Spleen (tissue), 11 donors: ENCODE measurements at regions not wholly inside any gene's neighbourhood (a gene's known extent, or its start where the extent isn't known, plus 50 kb on each side); places are given as distances from the start of the nearest gene placed in this dataset.

Experiments used
- DNase-seq: peaks from one replicate; pipeline ENCODE4 v3.0.0-alpha.2; 2020
- H3K27ac ChIP-seq, 8 donors: fragments of 200-600 bp; sonication (generic) in 7 of 8; 1 replicate in 4 of 8; 2 replicates in 4 of 8; pipeline versions ENCODE4 v1.5.0 to v1.8.0; 2016 to 2021; ENCODE audit warnings: inconsistent platforms in 4 of 8, mild to moderate bottlenecking in 4 of 8, moderate library complexity in 1 of 8
- H3K27me3 ChIP-seq, 7 donors: fragments of 200-600 bp; sonication (generic) in 6 of 7; replicated peaks in 1 of 7; 1 replicate in 4 of 7; 2 replicates in 3 of 7; pipeline versions ENCODE4 v1.5.0 to v1.8.0; 2016 to 2021; ENCODE audit warnings: inconsistent platforms in 3 of 7, mild to moderate bottlenecking in 1 of 7
- H3K36me3 ChIP-seq, 6 donors: fragments of 200-600 bp; sonication (generic) in 5 of 6; 1 replicate in 4 of 6; 2 replicates in 2 of 6; pipeline versions ENCODE4 v1.5.0 to v1.8.0; 2016 to 2021; ENCODE audit warnings: inconsistent platforms in 2 of 6
- H3K4me1 ChIP-seq, 6 donors: fragments of 200-600 bp; sonication (generic) in 5 of 6; 1 replicate in 3 of 6; 2 replicates in 3 of 6; pipeline versions ENCODE4 v1.5.0 to v1.8.0; 2016 to 2021; ENCODE audit warnings: inconsistent platforms in 3 of 6
- H3K4me3 ChIP-seq, 8 donors: fragments of 200-600 bp; sonication (generic) in 7 of 8; 1 replicate in 4 of 8; 2 replicates in 4 of 8; pipeline versions ENCODE4 v1.5.0 to v1.8.0; 2016 to 2021; ENCODE audit warnings: inconsistent platforms in 4 of 8, mild to moderate bottlenecking in 4 of 8, moderate library complexity in 2 of 8
- H3K9me3 ChIP-seq, 8 donors: fragments of 200-600 bp; sonication (generic) in 7 of 8; 1 replicate in 4 of 8; 2 replicates in 4 of 8; pipeline versions ENCODE4 v1.5.0 to v1.8.0; 2016 to 2021; ENCODE audit warnings: inconsistent platforms in 4 of 8
- CTCF ChIP-seq, 11 experiments: fragments of 200-600 bp in 7 of 11; fragments of 450-650 bp in 4 of 11; sonication (generic) in 4 of 11; IDR thresholded peaks in 8 of 11; conservative IDR thresholded peaks in 3 of 11; 1 replicate in 7 of 11; 2 replicates in 4 of 11; pipeline versions ENCODE4 v1.4.0 to v1.8.0; 2016 to 2021; ENCODE audit warnings: antibody characterized with exemption in 11 of 11, inconsistent platforms in 4 of 11, mild to moderate bottlenecking in 1 of 11
- POLR2A ChIP-seq, 3 donors: fragments of 450-650 bp; IDR thresholded peaks; one replicate each; pipeline ENCODE4 v1.5.1; 2017; ENCODE audit warnings: antibody characterized with exemption in 3 of 3, mild to moderate bottlenecking in 1 of 3
- POLR2AphosphoS5 ChIP-seq, 3 donors: sonication (generic); formaldehyde crosslinking; IDR thresholded peaks; one replicate each; pipeline ENCODE4 v1.5.1; 2017; ENCODE audit warnings: antibody characterized with exemption in 3 of 3
- WGBS, 5 donors: extraction: QIAGEN DNeasy Blood & Tissue Kit in 3 of 5; methylation state at CpG; one replicate each; pipeline versions ENCODE4 v1.1.5 to v1.1.7; 2013 to 2018; 5-methylcytosine and 5-hydroxymethylcytosine counted together
- intact Hi-C: fragments of 100-400 bp; cut with DNase I; formaldehyde crosslinking; loops from one replicate; pipeline ENCODE4 v1.15.0; 2023; ENCODE audit warnings: low total_unique reads
- donor health status: healthy with polysubstance abuse.
- donor health status: DM: no; HTN: no; CAD: no; lungs with moderate emphysema.
- donor health status: DM: no; HTN: no; CAD: no.
- donor health status: Bipolar disorder and iron deficiency.
- donor health status: healthy.
- donor health status: DM: no; HTN: no; CAD: no.
- donor health status: DM: yes; HTN: yes; CAD: no.

DNA sequence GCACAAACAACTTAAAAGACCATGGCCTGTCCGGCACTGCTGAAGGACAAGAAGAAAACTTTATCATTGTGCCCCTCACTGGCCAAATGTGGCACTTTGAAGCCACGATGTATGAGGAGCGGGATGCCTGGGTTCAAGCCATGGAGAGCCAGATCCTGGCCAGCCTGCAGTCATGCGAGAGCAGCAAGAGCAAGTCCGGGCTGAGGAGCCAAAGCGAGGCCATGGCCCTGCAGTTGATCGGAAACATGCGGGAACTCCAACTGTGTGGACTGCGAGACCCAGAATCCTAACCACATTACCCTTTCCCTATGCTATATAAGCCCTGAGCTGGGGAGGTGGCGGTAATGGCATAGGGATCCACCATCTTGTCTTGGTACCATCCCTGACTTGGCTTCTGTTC lies 497.9 kb downstream of the ANXA1 start:
- 87 to 96% (median 93%) methylated on average over 10 of the region's 10 CpGs for WGBS, 5 donors

GRCh38 chr9:73655363-73655762 lies 503.7 kb downstream of the ANXA1 start:
- no peak for DNase-seq
- WGBS, 5 donors: 80 to 93% (median 87%) methylated on average over 1 of the region's 1 CpG
- Histone ChIP-seq H3K27me3 (no peaks in the 10 kb centered on the region), H3K9me3 (no peaks in the 10 kb centered on the region), H3K36me3 (no peaks in the 10 kb centered on the region), H3K4me3 (no peak overlapping the region), H3K4me1 (no peaks in the 10 kb centered on the region), H3K27ac (no peak overlapping the region)
- TF ChIP-seq POLR2AphosphoS5 (IDR thresholded peaks at IDR 0.05) (no peak), CTCF (IDR thresholded peaks at IDR 0.05 in 8 of 11, conservative IDR thresholded peaks at IDR 0.05 in 3 of 11) (no peak), POLR2A (IDR thresholded peaks at IDR 0.05) (no peak)
- intact Hi-C loops: no loop called here

More for the DNA sequence above, 497.9 kb downstream of the ANXA1 start:
- intact Hi-C loops: loop anchor here (2.0 kb wide), 1 partner anchor 15 kb away; no protein-coding TSS in a partner anchor
- DNase-seq: no peak
- Histone ChIP-seq H3K27me3 (no peaks in the 10 kb centered on the region), H3K4me1 (no peaks in the 10 kb centered on the region), H3K27ac (no peak overlapping the region), H3K9me3 (peaks cover 0 to 17% (median 0%) of the 10 kb centered on the region in 8 donors), H3K4me3 (no peak overlapping the region), H3K36me3 (no peaks in the 10 kb centered on the region)
- TF ChIP-seq POLR2AphosphoS5 (IDR thresholded peaks at IDR 0.05) (no peak), CTCF (IDR thresholded peaks at IDR 0.05 in 8 of 11, conservative IDR thresholded peaks at IDR 0.05 in 3 of 11) (no peak), POLR2A (IDR thresholded peaks at IDR 0.05) (no peak)

GRCh38 chr9:73655831-73656230 lies 504.2 kb downstream of the ANXA1 start:
- WGBS, 5 donors: 77 to 86% (median 84%) methylated on average over 2 of the region's 2 CpGs
- H3K9me3 ChIP-seq: no peaks in the 10 kb centered on the region
- no peak for DNase-seq

DNA sequence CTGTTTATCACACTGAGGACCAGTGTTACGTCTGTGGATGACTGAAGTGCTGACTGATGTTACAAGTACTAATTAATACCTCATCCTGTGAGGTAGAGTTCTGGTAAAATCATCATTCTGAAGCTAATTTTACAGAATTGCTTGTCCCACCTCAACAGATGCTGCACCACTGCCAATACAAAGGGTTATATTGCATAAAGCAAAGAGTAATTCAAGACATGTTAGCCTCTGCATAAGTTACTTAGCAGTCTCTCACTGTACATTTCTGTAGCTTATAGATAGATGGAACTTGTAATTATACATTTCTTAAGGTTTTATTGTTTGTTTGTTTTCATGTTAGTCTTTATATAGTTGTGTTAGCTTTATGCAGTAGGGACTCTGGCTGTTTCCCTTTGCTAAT lies 513.6 kb downstream of the ANXA1 start:
- WGBS, 5 donors: 47 to 71% (median 61%) methylated on average over 1 of the region's 1 CpG
- no peak for DNase-seq
- no peak overlapping the region for H3K4me3 ChIP-seq
- intact Hi-C loops: loop anchor here (2.0 kb wide), 1 partner anchor 16 kb away; no protein-coding TSS in a partner anchor
- H3K27me3 ChIP-seq: no peaks in the 10 kb centered on the region
- no peak for TF ChIP-seq CTCF (IDR thresholded peaks at IDR 0.05 in 8 of 11, conservative IDR thresholded peaks at IDR 0.05 in 3 of 11)
- no peak for TF ChIP-seq POLR2AphosphoS5 (IDR thresholded peaks at IDR 0.05)
- TF ChIP-seq POLR2A (IDR thresholded peaks at IDR 0.05): no peak
- H3K27ac ChIP-seq: no peak overlapping the region
- no peaks in the 10 kb centered on the region for H3K36me3 ChIP-seq
- no peaks in the 10 kb centered on the region for H3K4me1 ChIP-seq
- H3K9me3 ChIP-seq: no peaks in the 10 kb centered on the region

More at GRCh38 chr9:73655831-73656230, 504.2 kb downstream of the ANXA1 start:
- no peak for TF ChIP-seq POLR2A (IDR thresholded peaks at IDR 0.05)
- TF ChIP-seq POLR2AphosphoS5 (IDR thresholded peaks at IDR 0.05): no peak
- no peak for TF ChIP-seq CTCF (IDR thresholded peaks at IDR 0.05 in 8 of 11, conservative IDR thresholded peaks at IDR 0.05 in 3 of 11)
- intact Hi-C loops: no loop called here
- H3K27ac ChIP-seq: no peak overlapping the region
- no peak overlapping the region for H3K4me3 ChIP-seq
- H3K36me3 ChIP-seq: no peaks in the 10 kb centered on the region
- no peaks in the 10 kb centered on the region for H3K4me1 ChIP-seq
- no peaks in the 10 kb centered on the region for H3K27me3 ChIP-seq
